ENCODE measurements at regions not wholly inside any gene's neighbourhood (a gene's known extent, or its start where the extent isn't known, plus 50 kb on each side); places are given as distances from the start of the nearest gene placed in this dataset.

- H3K4me3 ChIP-seq (ENCODE audit: low read length in 2 of 2), result no peak overlapping the region
- H3K9ac ChIP-seq (ENCODE audit: low read length in 2 of 2), result no peak overlapping the region
- H3K9me3 ChIP-seq (ENCODE audit: control insufficient read depth in 2 of 2, low read length in 2 of 2), result no peaks in the 10 kb centered on the region
- H3K27ac ChIP-seq (ENCODE audit: low read length), result no peak overlapping the region
- no peaks in the 10 kb centered on the region for H3K27me3 ChIP-seq (ENCODE audit: control insufficient read depth in 1 of 2, insufficient read depth in 2 of 2, low read length in 2 of 2)
- H3K36me3 ChIP-seq (ENCODE audit: control insufficient read depth in 2 of 2, insufficient read depth in 2 of 2, low read length in 2 of 2), result no peaks in the 10 kb centered on the region
- no peaks in the 10 kb centered on the region for H3K4me1 ChIP-seq (ENCODE audit: control insufficient read depth, insufficient read depth, low read length)
Measured at GRCh38 chr12:86670986-86671385, 414.8 kb upstream of the MGAT4C start.

GRCh38 chr12:86669010-86669409 lies 412.8 kb upstream of the MGAT4C start:
- no peak overlapping the region for H3K27ac ChIP-seq (ENCODE audit: low read length)

GRCh38 chr12:86666316-86666715 lies 410.1 kb upstream of the MGAT4C start:
- Histone ChIP-seq H3K27me3 (ENCODE audit: control insufficient read depth in 1 of 2, insufficient read depth in 2 of 2, low read length in 2 of 2) (no peaks in the 10 kb centered on the region), H3K4me1 (ENCODE audit: control insufficient read depth, insufficient read depth, low read length) (no peaks in the 10 kb centered on the region), H3K9ac (ENCODE audit: low read length in 2 of 2) (no peak overlapping the region), H3K27ac (ENCODE audit: low read length) (no peak overlapping the region), H3K36me3 (ENCODE audit: control insufficient read depth in 2 of 2, insufficient read depth in 2 of 2, low read length in 2 of 2) (no peaks in the 10 kb centered on the region), H3K9me3 (ENCODE audit: control insufficient read depth in 2 of 2, low read length in 2 of 2) (no peaks in the 10 kb centered on the region), H3K4me3 (ENCODE audit: low read length in 2 of 2) (no peak overlapping the region)

More at GRCh38 chr12:86669010-86669409, 412.8 kb upstream of the MGAT4C start:
- H3K36me3 ChIP-seq (ENCODE audit: control insufficient read depth in 2 of 2, insufficient read depth in 2 of 2, low read length in 2 of 2), result no peaks in the 10 kb centered on the region
- H3K4me1 ChIP-seq (ENCODE audit: control insufficient read depth, insufficient read depth, low read length), result no peaks in the 10 kb centered on the region
- no peaks in the 10 kb centered on the region for H3K9me3 ChIP-seq (ENCODE audit: control insufficient read depth in 2 of 2, low read length in 2 of 2)
- no peaks in the 10 kb centered on the region for H3K27me3 ChIP-seq (ENCODE audit: control insufficient read depth in 1 of 2, insufficient read depth in 2 of 2, low read length in 2 of 2)
- no peak overlapping the region for H3K4me3 ChIP-seq (ENCODE audit: low read length in 2 of 2)
- H3K9ac ChIP-seq (ENCODE audit: low read length in 2 of 2), result no peak overlapping the region

GRCh38 chr12:86663716-86664115 lies 407.5 kb upstream of the MGAT4C start:
- Histone ChIP-seq H3K9me3 (ENCODE audit: control insufficient read depth in 2 of 2, low read length in 2 of 2) (no peaks in the 10 kb centered on the region), H3K27me3 (ENCODE audit: control insufficient read depth in 1 of 2, insufficient read depth in 2 of 2, low read length in 2 of 2) (no peaks in the 10 kb centered on the region), H3K4me3 (ENCODE audit: low read length in 2 of 2) (no peak overlapping the region), H3K4me1 (ENCODE audit: control insufficient read depth, insufficient read depth, low read length) (no peaks in the 10 kb centered on the region), H3K36me3 (ENCODE audit: control insufficient read depth in 2 of 2, insufficient read depth in 2 of 2, low read length in 2 of 2) (no peaks in the 10 kb centered on the region), H3K27ac (ENCODE audit: low read length) (no peak overlapping the region), H3K9ac (ENCODE audit: low read length in 2 of 2) (no peak overlapping the region)

GRCh38 chr12:86663173-86663572 lies 407.0 kb upstream of the MGAT4C start:
- H3K27ac ChIP-seq (ENCODE audit: low read length), result no peak overlapping the region
- no peak overlapping the region for H3K9ac ChIP-seq (ENCODE audit: low read length in 2 of 2)
- no peaks in the 10 kb centered on the region for H3K4me1 ChIP-seq (ENCODE audit: control insufficient read depth, insufficient read depth, low read length)
- H3K9me3 ChIP-seq (ENCODE audit: control insufficient read depth in 2 of 2, low read length in 2 of 2), result no peaks in the 10 kb centered on the region
- no peaks in the 10 kb centered on the region for H3K27me3 ChIP-seq (ENCODE audit: control insufficient read depth in 1 of 2, insufficient read depth in 2 of 2, low read length in 2 of 2)
- H3K36me3 ChIP-seq (ENCODE audit: control insufficient read depth in 2 of 2, insufficient read depth in 2 of 2, low read length in 2 of 2), result no peaks in the 10 kb centered on the region
- no peak overlapping the region for H3K4me3 ChIP-seq (ENCODE audit: low read length in 2 of 2)

- Histone ChIP-seq H3K4me1 (ENCODE audit: control insufficient read depth, insufficient read depth, low read length) (no peaks in the 10 kb centered on the region), H3K27ac (ENCODE audit: low read length) (no peak overlapping the region), H3K36me3 (ENCODE audit: control insufficient read depth in 2 of 2, insufficient read depth in 2 of 2, low read length in 2 of 2) (no peaks in the 10 kb centered on the region), H3K27me3 (ENCODE audit: control insufficient read depth in 1 of 2, insufficient read depth in 2 of 2, low read length in 2 of 2) (no peaks in the 10 kb centered on the region), H3K9me3 (ENCODE audit: control insufficient read depth in 2 of 2, low read length in 2 of 2) (no peaks in the 10 kb centered on the region), H3K9ac (ENCODE audit: low read length in 2 of 2) (no peak overlapping the region), H3K4me3 (ENCODE audit: low read length in 2 of 2) (no peak overlapping the region)
Measured at GRCh38 chr12:86662464-86662863, 406.3 kb upstream of the MGAT4C start.

- Histone ChIP-seq H3K27ac (ENCODE audit: low read length) (no peak overlapping the region), H3K4me1 (ENCODE audit: control insufficient read depth, insufficient read depth, low read length) (no peaks in the 10 kb centered on the region), H3K9ac (ENCODE audit: low read length in 2 of 2) (no peak overlapping the region), H3K27me3 (ENCODE audit: control insufficient read depth in 1 of 2, insufficient read depth in 2 of 2, low read length in 2 of 2) (no peaks in the 10 kb centered on the region), H3K9me3 (ENCODE audit: control insufficient read depth in 2 of 2, low read length in 2 of 2) (no peaks in the 10 kb centered on the region), H3K36me3 (ENCODE audit: control insufficient read depth in 2 of 2, insufficient read depth in 2 of 2, low read length in 2 of 2) (no peaks in the 10 kb centered on the region), H3K4me3 (ENCODE audit: low read length in 2 of 2) (no peak overlapping the region)
Measured at GRCh38 chr12:86660488-86661147, 404.4 kb upstream of the MGAT4C start.

- H3K9me3 ChIP-seq (ENCODE audit: control insufficient read depth in 2 of 2, low read length in 2 of 2), result no peaks in the 10 kb centered on the region
- H3K36me3 ChIP-seq (ENCODE audit: control insufficient read depth in 2 of 2, insufficient read depth in 2 of 2, low read length in 2 of 2), result no peaks in the 10 kb centered on the region
- no peak overlapping the region for H3K4me3 ChIP-seq (ENCODE audit: low read length in 2 of 2)
- no peak overlapping the region for H3K9ac ChIP-seq (ENCODE audit: low read length in 2 of 2)
- no peak overlapping the region for H3K27ac ChIP-seq (ENCODE audit: low read length)
- no peaks in the 10 kb centered on the region for H3K27me3 ChIP-seq (ENCODE audit: control insufficient read depth in 1 of 2, insufficient read depth in 2 of 2, low read length in 2 of 2)
- H3K4me1 ChIP-seq (ENCODE audit: control insufficient read depth, insufficient read depth, low read length), result no peaks in the 10 kb centered on the region
Measured at GRCh38 chr12:86659985-86660384, 403.8 kb upstream of the MGAT4C start.

- no peak overlapping the region for H3K4me3 ChIP-seq (ENCODE audit: low read length in 2 of 2)
- no peaks in the 10 kb centered on the region for H3K36me3 ChIP-seq (ENCODE audit: control insufficient read depth in 2 of 2, insufficient read depth in 2 of 2, low read length in 2 of 2)
- H3K9ac ChIP-seq (ENCODE audit: low read length in 2 of 2), result no peak overlapping the region
- H3K27ac ChIP-seq (ENCODE audit: low read length), result no peak overlapping the region
- no peaks in the 10 kb centered on the region for H3K27me3 ChIP-seq (ENCODE audit: control insufficient read depth in 1 of 2, insufficient read depth in 2 of 2, low read length in 2 of 2)
- no peaks in the 10 kb centered on the region for H3K4me1 ChIP-seq (ENCODE audit: control insufficient read depth, insufficient read depth, low read length)
- H3K9me3 ChIP-seq (ENCODE audit: control insufficient read depth in 2 of 2, low read length in 2 of 2), result no peaks in the 10 kb centered on the region
Measured at GRCh38 chr12:86658303-86658702, 402.1 kb upstream of the MGAT4C start.

- H3K27me3 ChIP-seq (ENCODE audit: control insufficient read depth in 1 of 2, insufficient read depth in 2 of 2, low read length in 2 of 2), result no peaks in the 10 kb centered on the region
- no peaks in the 10 kb centered on the region for H3K9me3 ChIP-seq (ENCODE audit: control insufficient read depth in 2 of 2, low read length in 2 of 2)
- no peaks in the 10 kb centered on the region for H3K36me3 ChIP-seq (ENCODE audit: control insufficient read depth in 2 of 2, insufficient read depth in 2 of 2, low read length in 2 of 2)
- H3K4me1 ChIP-seq (ENCODE audit: control insufficient read depth, insufficient read depth, low read length), result no peaks in the 10 kb centered on the region
- no peak overlapping the region for H3K27ac ChIP-seq (ENCODE audit: low read length)
- H3K9ac ChIP-seq (ENCODE audit: low read length in 2 of 2), result no peak overlapping the region
- H3K4me3 ChIP-seq (ENCODE audit: low read length in 2 of 2), result no peak overlapping the region
Measured at GRCh38 chr12:86647800-86648199, 391.6 kb upstream of the MGAT4C start.

GRCh38 chr12:86634456-86635410 lies 378.5 kb upstream of the MGAT4C start:
- H3K27ac ChIP-seq (ENCODE audit: low read length), result no peak overlapping the region
- H3K4me1 ChIP-seq (ENCODE audit: control insufficient read depth, insufficient read depth, low read length), result no peaks in the 10 kb centered on the region
- H3K9ac ChIP-seq (ENCODE audit: low read length in 2 of 2), result no peak overlapping the region
- H3K36me3 ChIP-seq (ENCODE audit: control insufficient read depth in 2 of 2, insufficient read depth in 2 of 2, low read length in 2 of 2), result no peaks in the 10 kb centered on the region
- H3K4me3 ChIP-seq (ENCODE audit: low read length in 2 of 2), result no peak overlapping the region
- H3K9me3 ChIP-seq (ENCODE audit: control insufficient read depth in 2 of 2, low read length in 2 of 2), result no peaks in the 10 kb centered on the region
- H3K27me3 ChIP-seq (ENCODE audit: control insufficient read depth in 1 of 2, insufficient read depth in 2 of 2, low read length in 2 of 2), result no peaks in the 10 kb centered on the region

All from stomach smooth muscle (tissue), 2 donors.